Activated naive CD8-positive, alpha-beta T cell treated with anti-CD3 and anti-CD28 coated beads, Interleukin-2, amount 50 U/mL, for 16 hours (primary cell): ENCODE measurements at regions not wholly inside any gene's neighbourhood (a gene's known extent, or its start where the extent isn't known, plus 50 kb on each side); places are given as distances from the start of the nearest gene placed in this dataset.
"Not testable (repeated sequence)": the region's sequence is repeated elsewhere in the genome, so short reads cannot be mapped to it uniquely, and the experiment has no call there.

Source experiments
- DNase-seq: peaks from one replicate; pipeline ENCODE4 v3.0.0-alpha.2; 2020; ENCODE audit warnings: low read depth, low spot score

DNA sequence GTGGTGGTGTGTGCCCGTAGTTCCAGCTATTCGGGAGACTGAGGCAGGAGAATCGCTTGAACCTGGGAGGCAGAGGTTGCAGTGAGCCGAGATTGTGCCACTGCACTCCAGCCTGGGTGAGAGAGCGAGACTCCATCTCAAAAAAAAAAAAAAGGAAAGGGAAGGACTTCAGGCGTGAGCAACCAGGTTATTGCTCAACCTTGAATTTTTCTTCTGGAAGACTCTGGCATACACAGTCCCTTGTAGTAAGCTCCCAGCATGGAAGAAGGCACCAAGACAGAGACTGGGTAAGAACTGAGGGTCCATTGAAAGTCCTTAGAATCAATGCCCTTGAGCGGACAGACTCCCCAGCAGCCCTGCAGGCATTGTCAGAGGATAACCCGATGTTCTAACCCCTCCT is 75.0 kb downstream of the C9orf50 start:
- DNase-seq, result not testable (repeated sequence)

DNA sequence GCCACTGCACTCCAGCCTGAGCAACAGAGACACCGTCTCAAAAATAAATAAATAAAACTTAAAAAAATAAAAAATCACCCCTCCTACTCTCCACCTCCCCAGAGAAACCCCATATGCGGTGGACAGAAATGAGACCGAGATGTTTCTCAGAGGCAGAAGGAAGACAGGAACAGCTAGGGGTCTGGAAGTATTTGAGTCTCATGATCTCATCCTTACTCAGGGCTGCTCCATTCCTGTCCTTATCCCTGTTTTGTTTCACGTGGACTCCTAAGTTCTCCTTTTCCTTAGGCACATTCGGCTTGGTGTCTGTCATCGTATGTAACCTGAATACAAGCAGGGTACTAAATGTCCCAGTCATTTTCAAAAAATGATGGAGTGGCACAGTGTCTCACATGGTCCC is 76.1 kb downstream of the C9orf50 start:
- DNase-seq, result no peak

DNA sequence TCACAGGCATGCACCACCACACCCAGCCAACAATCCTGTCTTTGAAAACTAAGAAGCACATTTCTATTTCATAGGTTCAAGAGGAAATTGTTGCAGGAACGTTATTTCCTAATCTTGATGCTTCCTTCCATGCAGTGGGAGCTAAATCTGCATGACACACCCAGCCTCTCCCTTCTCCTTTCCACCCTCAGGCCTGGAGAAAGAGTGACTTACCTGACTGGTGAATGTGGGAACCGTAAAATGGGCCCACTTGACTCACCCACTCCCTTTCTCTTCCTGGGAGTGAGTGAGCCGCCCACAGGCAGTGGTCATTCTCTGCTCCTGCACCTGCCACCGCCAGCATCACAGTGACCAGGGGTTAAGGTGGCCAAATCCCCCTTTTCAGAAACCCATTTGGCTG is 78.2 kb downstream of the C9orf50 start:
- DNase-seq, result no peak

DNA sequence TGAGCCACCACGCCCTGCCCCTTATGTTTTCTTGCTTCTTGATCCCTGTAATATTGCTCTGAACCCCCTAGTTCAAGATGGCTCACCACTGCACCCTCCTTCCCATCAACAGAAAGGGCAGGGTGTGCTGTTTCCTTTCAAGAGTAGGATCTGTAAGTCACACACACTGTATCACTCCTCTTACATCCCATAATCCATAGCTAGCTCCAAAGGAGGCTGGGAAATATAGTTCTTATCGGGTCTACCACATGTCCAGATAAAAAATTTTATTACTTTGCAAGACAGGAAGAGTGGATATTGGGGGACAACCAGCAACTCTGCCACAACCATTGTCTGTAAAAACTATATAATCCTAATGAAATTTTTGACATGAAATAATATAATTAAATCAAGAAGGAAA is 79.6 kb downstream of the C9orf50 start:
- DNase-seq, result no peak

DNA sequence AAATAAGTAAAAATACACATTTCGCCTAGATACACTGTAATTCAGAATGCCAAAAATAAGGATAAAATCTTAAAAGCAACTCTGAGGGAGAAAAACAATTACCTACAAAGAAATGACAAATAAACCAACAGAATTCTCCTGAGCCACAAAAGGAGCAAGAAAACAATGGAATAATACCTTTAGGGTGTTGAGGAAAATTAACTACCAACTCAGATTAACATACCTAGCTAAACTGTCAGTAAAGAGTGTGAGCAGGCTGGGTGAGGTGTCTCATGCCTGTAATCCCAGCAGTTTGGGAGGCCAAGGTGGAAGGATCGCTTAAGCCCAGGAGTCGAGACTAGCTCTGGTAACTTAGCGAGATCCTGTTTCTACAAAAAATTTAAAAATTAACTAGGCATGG is 81.5 kb downstream of the C9orf50 start:
- DNase-seq, result no peak

DNA sequence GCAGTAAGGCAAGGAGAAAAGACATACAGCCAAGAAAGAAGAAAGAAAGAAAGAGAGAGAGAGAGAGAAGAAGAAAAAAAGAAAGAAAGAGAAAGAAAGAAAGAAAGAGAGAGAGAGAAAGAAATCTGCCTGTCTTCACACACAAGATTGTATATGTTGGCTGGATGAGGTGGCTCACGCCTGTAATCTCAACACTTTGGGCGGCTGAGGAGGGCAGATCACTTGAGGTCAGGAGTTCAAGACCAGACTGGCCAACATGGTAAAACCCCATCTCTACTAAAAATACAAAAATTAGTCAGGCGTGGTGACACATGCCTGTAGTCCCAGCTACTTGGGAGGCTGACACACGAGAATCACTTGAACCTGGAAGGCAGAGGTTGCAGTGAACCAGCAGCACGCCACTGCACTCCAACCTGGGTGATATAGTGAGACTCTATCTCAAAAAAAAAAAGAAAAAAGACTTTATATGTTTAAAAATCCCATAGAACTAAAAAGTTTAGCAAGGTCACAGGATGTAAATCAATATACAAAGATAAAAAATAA is 89.0 kb downstream of the C9orf50 start:
- not testable (repeated sequence) for DNase-seq

DNA sequence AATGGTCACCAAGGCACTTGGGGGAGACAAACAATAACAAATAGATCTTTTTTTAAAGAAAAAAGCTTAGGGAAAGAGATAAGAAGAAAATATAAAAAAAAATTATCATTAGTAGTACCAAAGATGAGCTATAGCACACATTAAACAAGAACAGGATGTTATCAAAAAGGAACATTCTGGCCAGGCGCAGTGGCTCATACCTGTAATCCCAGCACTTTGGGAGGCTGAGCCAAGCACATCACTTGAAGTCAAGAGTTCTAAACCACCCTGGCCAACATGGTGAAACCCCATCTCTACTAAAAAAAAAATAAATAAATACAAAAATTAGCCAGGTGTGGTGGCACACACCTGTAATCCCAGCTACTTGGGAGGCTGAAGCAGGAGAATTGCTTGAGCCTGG is 92.9 kb downstream of the C9orf50 start:
- DNase-seq, result not testable (repeated sequence)

DNA sequence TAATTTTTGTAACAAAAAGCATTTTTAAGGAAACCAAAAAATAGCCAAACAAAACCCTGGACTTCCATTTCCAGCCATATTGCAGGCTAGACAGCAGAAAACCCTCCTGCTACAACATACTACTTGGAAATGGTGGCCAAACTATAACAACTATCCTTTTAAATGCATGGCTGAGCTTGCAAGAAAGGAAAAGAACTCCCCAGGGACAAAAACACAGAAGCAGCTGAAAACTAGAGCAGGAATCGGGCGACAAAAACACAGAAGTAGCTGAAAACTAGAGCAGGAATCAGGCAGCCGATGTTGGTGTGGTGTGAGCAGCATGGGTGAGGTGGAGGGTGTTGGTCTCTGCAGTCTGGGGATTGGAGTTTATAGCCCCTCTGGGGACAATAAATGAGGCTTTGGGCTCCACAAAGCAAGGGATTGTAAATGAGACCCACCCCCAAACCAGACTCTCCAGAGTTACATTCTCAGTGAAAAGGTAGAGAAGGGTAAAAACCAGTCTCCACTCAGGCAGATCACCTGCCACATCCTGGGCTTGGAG is 95.2 kb downstream of the C9orf50 start:
- DNase-seq, result no peak

DNA sequence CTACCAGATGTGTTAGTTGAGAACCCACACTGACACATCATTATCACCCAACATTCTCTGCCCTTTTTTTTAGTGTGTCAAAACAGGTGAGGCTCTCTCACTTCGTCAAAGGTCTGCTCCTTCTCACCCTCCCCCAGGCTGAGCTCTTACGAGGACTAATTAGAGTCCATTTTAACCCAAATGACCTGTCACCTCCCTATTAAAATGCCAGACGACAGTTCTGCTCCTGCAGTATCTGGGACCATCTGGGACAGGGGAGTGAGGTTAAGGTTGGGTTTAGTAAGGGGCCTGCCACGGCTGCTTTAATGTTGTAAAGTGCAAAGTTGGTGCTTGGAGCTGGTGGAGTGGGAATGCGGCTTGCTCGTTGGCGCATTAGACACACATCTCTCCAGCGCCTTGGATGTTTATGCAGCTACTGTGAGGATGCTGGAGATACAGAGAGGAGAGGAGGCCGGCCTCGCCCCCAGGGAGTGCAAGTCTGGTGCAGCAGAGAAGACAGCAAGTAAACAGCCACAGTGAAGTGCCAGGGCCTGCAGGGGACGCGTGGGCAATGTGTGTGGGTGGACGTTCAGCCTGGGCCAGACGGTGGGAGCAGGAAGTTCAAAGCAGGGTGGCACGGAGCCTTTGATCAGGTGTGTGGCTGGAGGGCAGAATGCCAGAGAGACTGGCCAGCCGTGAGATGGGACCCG is 96.2 kb downstream of the C9orf50 start:
- no peak for DNase-seq

DNA sequence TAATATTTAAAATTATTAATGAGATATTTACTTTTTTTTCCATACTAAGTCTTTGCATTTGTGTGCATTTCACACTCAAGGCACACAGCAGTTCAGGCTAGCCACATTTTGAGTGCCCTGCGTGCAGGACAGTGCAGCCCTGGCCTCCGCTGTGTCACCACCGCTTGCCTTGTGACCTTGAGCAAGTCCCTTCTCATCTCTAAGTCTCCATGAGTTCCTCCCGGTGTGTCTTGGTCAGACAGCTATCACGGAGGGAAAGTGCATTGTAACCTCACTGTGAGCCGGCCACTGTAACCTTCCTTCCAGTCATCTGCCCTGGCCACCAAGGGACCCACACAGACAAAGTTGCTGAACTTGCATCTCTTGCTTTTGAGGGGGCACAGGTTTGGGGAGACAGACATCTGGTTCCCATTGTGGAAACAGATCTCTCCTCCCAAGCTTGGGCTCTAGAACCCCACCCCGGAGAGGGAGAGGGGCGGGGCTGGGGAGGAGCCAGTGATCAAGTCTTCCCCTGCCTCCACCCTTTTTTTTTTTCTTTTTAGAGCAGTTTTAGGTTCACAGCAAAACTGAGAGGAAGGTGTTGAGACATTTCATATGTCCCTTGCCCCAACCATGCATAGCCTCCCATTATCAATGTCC is 96.8 kb downstream of the C9orf50 start:
- no peak for DNase-seq

DNA sequence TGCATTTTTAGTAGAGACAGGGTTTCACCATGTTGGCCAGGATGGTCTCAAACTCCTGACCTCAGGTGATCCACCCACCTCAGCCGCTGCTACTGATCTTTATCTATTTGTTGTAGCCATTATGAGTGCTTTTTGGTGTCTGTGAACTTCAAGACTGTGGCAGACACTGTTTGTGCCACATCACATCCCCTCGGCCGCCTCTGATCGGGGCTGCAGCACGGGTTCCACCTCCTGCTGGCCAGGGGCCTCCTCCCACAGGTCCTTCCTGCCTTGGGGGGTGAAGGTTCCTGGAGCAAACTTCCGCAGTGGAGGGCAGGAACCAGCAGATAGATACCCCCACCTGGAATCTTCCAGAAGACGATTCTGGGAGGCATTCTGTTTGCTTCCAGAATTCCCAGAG is 98.5 kb downstream of the C9orf50 start:
- no peak for DNase-seq

DNA sequence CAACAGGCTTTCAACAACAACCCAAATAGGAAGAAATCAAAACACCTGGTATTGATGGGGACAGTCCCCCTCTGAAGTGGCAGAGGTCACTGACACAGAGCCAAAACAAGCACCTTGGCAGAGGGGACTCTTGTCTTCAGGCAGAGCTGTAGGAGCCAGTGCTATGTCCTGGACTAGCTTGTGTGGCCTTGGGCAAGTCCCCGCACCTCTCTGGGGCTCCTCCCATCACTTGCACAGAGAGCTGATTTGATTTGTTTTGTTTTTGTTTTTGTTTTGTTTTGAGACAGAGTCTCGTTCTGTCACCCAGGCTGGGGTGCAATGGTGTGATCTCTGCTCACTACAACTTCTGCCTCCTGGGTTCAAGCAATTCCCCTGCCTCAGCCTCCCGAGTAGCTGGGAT is 100.8 kb downstream of the C9orf50 start:
- DNase-seq, result no peak

DNA sequence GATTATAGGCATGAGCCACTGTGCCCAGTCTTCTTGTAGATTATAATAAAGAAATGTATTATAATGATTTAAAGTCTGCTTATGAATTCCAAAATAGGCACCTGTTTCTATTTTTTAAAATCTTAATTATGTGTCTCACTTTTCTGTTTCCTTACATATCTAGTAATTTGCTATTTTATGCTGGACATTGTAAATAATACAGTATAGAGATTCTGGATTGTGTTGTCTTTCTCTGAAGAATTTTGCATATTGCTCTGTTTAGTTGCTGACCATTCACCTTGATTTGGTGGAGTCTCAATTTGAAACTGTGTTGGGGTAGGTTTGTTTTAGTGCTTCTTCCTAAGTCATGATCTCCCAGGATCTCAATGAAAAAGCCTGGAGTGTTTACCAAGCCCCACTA is 102.8 kb downstream of the C9orf50 start:
- no peak for DNase-seq

DNA sequence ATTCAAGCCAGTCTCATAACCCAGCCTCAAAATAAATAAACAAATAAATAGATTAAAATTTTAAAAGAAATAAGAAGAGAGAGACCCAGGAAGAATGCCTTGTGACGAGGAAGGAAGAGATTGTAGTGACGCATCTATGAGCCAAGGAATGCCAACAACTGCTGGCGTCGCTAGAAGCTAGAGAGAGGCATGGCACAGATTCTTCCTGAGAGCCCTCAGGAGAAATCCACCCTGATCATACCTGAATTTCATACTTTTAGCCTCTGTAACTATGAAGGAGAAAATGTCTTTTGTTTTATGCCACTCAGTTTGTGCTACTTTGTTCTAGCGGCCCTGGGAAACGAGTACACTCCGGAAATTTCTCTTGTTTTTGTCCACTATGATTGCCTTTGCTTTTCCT is 103.9 kb downstream of the C9orf50 start:
- no peak for DNase-seq

DNA sequence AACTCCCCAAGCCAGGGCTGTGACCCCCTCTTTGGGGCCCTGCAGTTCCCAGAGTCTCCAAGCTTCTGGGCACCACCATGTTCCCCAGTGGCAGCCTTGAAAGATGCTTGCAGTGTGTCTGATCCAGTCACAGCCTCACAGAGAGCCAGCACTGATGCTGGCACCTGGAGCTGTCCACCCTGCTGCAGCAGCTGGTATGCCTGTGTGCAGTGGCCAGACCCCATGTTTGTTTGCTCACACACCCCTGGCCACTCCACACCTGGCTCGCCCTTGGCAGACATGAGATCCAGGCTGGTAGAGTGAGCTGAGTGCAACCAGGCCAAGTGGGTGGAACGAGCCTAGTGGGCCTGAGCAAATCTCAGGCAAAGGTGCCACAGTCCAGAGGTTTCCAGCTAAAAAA is 106.0 kb downstream of the C9orf50 start:
- no peak for DNase-seq

DNA sequence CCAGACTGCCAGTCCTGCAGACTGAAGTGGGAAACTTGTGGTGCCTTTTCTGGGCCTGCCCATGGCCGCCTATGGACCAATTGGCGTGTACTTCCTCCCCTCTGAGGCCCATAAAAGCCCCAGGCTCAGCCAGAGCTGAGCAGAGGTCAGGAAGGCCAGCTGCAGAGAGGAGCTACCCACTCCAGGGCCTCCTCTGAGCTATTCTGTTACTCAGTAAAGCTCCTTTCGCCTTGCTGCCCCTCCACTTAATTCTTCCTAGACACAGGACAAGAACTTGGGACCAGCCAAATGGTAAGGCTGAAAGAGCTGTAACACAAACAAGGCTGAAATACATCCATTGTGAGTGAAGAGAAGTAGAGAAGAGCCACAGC is 106.4 kb downstream of the C9orf50 start:
- DNase-seq, result no peak

DNA sequence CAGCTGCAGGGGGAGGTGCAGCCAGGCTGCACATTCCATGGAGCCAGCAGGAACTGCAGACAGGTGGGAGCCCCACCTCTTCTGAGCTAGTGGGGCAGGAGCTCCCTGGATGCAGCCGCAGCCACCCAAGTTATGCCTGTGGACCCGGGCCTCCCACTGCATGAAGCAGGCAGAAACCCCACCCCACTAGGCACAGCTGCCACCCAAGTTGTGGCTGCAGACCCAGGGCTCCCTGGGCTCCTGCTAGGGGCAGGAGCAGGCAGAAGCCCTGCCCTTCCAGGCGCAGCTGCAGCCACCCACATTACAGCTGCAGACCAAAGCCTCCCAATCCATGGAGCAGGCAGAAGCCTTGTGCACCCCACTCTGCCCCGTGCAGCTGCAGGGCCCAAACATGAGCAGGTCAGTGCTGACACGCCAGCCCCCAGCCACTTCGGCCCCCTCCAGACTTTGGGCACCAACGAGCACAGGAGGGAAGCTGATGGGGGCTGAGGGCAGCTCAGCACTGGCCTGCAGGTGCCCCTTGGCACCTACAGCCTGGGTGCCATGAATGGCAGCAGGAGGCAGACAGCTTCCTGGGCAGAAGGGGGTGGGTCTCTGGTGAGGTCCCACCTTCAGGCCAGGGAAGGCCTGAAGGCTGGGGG is 106.9 kb downstream of the C9orf50 start:
- DNase-seq, result no peak

DNA sequence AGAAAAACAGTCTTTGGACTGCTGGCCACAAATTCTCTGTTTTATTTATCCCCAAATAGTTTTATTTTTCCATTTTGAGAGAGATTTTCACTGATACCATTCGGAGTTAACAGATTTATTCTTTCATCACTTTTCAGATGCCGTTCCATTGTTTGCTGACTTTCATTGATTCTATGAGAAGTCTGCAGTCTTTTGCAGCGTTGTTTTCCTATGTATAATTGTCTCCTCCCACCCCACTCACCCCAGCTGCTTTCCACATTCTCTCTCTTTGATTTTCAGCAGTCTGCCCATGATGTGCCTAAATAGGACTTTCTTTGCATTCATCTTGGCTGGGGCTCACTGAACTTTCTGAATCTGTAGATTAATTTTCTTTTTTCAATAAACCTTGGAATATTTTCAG is 107.6 kb downstream of the C9orf50 start:
- DNase-seq, result no peak

DNA sequence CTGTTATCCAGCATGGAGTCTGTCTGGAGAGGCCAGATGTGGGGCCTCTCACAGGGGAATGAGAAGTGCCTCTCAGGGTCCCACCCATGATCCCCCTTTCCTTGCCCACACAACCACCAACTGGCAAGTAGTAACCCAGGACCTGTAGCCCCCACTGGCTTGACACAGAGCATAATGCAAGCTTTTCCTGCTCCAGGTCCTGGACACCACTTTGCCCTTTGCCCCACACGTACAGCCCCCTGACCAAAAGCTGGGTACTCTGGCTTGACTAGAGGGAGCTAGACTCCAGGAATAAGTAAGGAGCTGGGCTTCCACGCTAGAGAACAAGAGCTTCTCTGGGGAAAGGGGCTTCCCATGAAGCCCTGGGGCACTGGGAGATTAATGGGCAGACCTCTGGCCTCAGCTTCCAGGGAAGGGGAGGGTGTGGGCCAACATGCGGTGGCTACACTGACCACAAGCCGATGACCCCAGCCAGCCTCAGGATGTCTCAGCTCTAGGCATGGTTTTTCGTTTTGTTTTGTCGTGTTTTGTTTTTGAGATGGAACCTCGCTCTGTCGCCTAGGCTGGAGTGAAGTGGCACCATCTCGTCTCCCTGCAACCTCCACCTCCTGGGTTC is 109.5 kb downstream of the C9orf50 start:
- DNase-seq, result no peak

DNA sequence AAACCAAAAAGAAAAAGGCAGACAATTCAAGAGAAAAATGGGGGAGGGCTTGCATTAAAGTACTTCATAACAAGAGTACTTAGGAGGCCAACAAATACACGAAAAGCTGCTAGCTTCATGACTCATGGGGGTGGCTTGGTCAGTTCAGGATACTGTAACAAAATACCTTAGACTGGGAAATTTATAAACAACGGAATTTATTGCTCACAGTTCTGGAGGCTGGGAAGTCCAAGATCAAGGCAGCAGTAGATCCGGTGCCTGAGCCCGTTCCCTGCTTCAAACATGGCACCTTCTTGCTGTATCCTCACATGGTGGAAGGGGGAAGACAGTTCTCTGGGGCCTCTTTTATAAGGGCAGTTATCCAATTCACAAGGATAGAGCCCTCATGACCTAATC is 111.4 kb downstream of the C9orf50 start:
- DNase-seq, result no peak

DNA sequence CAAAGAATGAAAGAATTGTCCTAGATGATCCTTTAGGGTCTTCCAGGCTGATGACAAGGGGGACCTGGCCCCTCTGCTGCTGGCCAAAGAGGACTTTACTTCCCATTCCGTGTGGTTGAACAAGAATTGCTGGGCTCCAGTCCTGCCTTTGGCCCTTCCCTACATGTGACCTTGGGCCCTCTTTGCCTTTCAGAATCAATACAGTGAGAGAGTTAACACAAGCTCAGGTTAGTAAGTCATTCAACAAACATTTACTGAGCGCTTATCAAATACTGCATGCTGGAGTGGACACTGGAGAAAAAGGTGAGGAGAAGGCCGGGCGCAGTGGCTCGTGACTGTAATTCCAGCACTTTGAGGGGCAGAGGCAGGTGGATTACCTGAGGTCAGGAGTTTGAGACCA is 113.1 kb downstream of the C9orf50 start:
- no peak for DNase-seq

DNA sequence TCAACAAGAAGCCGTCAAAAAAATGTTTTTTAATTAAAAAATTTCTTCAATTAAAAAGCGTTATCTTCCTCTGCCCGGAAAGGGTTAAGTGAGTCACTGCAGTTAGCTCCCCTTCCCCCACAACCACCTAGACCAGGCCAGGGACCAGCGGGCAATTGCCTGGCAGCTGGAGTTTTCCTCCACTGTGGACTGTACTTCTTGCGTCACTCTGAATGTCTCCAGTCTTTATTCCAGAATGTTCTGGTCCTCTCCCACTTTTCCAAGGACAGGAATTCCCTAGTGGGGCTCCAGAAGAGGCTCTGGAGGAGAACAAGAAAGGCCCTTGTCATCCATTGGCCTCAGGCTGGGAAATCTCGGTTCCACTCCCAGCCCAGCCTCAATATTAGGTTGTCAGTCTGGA is 114.0 kb downstream of the C9orf50 start:
- no peak for DNase-seq
